ENCODE measurements at regions not wholly inside any gene's neighbourhood (a gene's known extent, or its start where the extent isn't known, plus 50 kb on each side); places are given as distances from the start of the nearest gene placed in this dataset.

DNA sequence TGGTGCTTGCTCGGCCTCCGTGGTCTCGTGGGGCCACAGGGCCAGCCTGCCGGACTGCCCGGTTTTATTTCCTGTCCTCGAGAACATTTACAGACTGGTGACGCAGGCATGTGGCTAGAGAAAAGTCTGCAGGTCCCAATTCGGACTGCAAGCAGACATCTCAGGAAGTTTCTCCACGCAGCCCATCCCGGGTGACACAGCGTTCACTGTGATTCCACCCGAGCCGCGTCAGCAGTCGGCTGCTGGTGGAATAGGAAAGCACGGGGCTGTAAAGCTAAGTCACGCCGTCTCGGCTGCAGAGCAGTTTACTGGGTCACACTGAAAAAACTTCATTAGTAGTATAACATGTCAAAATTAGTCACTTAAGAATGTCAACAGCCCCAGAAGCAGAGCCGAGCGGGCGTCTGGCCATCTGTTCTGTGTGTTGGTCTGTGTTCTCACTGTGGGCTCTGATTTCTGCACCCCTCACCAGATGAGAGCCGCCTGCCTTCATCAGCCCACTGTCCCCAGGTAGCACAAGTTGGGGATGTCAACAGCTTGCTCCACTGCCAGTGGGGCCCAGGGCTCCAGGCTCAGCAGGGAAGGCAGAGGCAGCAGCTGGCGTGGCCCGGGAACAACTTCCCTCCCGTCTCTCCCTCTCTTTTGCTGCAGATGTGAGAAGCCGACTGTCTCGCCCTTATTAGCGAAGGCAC, 363.7 kb downstream of the IRX2 start:
- DNase-seq, result no peak
- no peak overlapping the region for H3K27ac ChIP-seq (ENCODE audit: insufficient read depth, low read length, poor library complexity, severe bottlenecking)
- no peaks in the 10 kb centered on the region for H3K4me1 ChIP-seq (ENCODE audit: control insufficient read depth, insufficient read depth, low read length, poor library complexity, severe bottlenecking)
- no peaks in the 10 kb centered on the region for H3K9me3 ChIP-seq (ENCODE audit: control insufficient read depth, low read length)
- no peaks in the 10 kb centered on the region for H3K36me3 ChIP-seq (ENCODE audit: control insufficient read depth, insufficient read depth, low read length)
- no peaks in the 10 kb centered on the region for H3K27me3 ChIP-seq (replicated peaks; ENCODE audit: control insufficient read depth, insufficient read depth, low read length, poor library complexity, severe bottlenecking)
- H3K4me3 ChIP-seq (ENCODE audit: insufficient read depth, low read depth, low read length, poor library complexity, severe bottlenecking), result no peak overlapping the region

DNA sequence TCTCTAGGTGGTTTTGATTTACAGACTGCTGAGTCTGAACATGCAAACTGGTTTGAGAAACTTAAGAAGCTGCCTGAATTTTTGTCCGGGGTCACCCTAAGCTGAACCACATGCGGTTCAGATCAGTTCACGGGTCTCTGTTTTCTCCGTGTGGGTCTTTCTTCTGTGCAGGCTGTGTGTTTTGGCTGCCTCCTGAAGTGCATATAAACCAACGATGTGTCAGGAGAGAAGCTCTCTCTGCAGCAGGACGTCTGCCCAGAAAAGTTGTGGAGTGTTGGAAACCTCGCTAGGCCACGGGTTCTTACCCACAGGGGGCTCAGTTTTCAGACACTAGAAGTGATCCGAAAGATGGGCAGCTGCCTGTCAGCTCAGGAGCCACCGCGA, 364.2 kb downstream of the IRX2 start:
- Histone ChIP-seq H3K4me1 (ENCODE audit: control insufficient read depth, insufficient read depth, low read length, poor library complexity, severe bottlenecking) (no peaks in the 10 kb centered on the region), H3K4me3 (ENCODE audit: insufficient read depth, low read depth, low read length, poor library complexity, severe bottlenecking) (no peak overlapping the region), H3K27ac (ENCODE audit: insufficient read depth, low read length, poor library complexity, severe bottlenecking) (no peak overlapping the region), H3K9me3 (ENCODE audit: control insufficient read depth, low read length) (no peaks in the 10 kb centered on the region), H3K27me3 (replicated peaks; ENCODE audit: control insufficient read depth, insufficient read depth, low read length, poor library complexity, severe bottlenecking) (no peaks in the 10 kb centered on the region), H3K36me3 (ENCODE audit: control insufficient read depth, insufficient read depth, low read length) (no peaks in the 10 kb centered on the region)
- DNase-seq, result no peak

GRCh38 chr5:2385818-2386217, 365.7 kb downstream of the IRX2 start:
- no peak overlapping the region for H3K4me3 ChIP-seq (ENCODE audit: insufficient read depth, low read depth, low read length, poor library complexity, severe bottlenecking)
- no peak overlapping the region for H3K27ac ChIP-seq (ENCODE audit: insufficient read depth, low read length, poor library complexity, severe bottlenecking)
- no peaks in the 10 kb centered on the region for H3K36me3 ChIP-seq (ENCODE audit: control insufficient read depth, insufficient read depth, low read length)
- H3K4me1 ChIP-seq (ENCODE audit: control insufficient read depth, insufficient read depth, low read length, poor library complexity, severe bottlenecking), result no peaks in the 10 kb centered on the region
- no peak for DNase-seq
- H3K27me3 ChIP-seq (replicated peaks; ENCODE audit: control insufficient read depth, insufficient read depth, low read length, poor library complexity, severe bottlenecking), result no peaks in the 10 kb centered on the region
- no peaks in the 10 kb centered on the region for H3K9me3 ChIP-seq (ENCODE audit: control insufficient read depth, low read length)

GRCh38 chr5:2383698-2384065, 367.8 kb downstream of the IRX2 start:
- Histone ChIP-seq H3K9me3 (ENCODE audit: control insufficient read depth, low read length) (no peaks in the 10 kb centered on the region), H3K27me3 (replicated peaks; ENCODE audit: control insufficient read depth, insufficient read depth, low read length, poor library complexity, severe bottlenecking) (no peaks in the 10 kb centered on the region), H3K36me3 (ENCODE audit: control insufficient read depth, insufficient read depth, low read length) (no peaks in the 10 kb centered on the region), H3K4me3 (ENCODE audit: insufficient read depth, low read depth, low read length, poor library complexity, severe bottlenecking) (no peak overlapping the region), H3K4me1 (ENCODE audit: control insufficient read depth, insufficient read depth, low read length, poor library complexity, severe bottlenecking) (no peaks in the 10 kb centered on the region), H3K27ac (ENCODE audit: insufficient read depth, low read length, poor library complexity, severe bottlenecking) (no peak overlapping the region)
- no peak for DNase-seq

GRCh38 chr5:2382776-2383697, 368.4 kb downstream of the IRX2 start:
- H3K9me3 ChIP-seq (ENCODE audit: control insufficient read depth, low read length), result no peaks in the 10 kb centered on the region
- H3K27ac ChIP-seq (ENCODE audit: insufficient read depth, low read length, poor library complexity, severe bottlenecking), result no peak overlapping the region
- DNase-seq, result no peak
- H3K36me3 ChIP-seq (ENCODE audit: control insufficient read depth, insufficient read depth, low read length), result no peaks in the 10 kb centered on the region
- H3K4me3 ChIP-seq (ENCODE audit: insufficient read depth, low read depth, low read length, poor library complexity, severe bottlenecking), result no peak overlapping the region
- no peaks in the 10 kb centered on the region for H3K27me3 ChIP-seq (replicated peaks; ENCODE audit: control insufficient read depth, insufficient read depth, low read length, poor library complexity, severe bottlenecking)
- no peaks in the 10 kb centered on the region for H3K4me1 ChIP-seq (ENCODE audit: control insufficient read depth, insufficient read depth, low read length, poor library complexity, severe bottlenecking)

GRCh38 chr5:2381861-2382260, 369.6 kb downstream of the IRX2 start:
- H3K36me3 ChIP-seq (ENCODE audit: control insufficient read depth, insufficient read depth, low read length), result no peaks in the 10 kb centered on the region
- no peak overlapping the region for H3K4me3 ChIP-seq (ENCODE audit: insufficient read depth, low read depth, low read length, poor library complexity, severe bottlenecking)
- H3K27ac ChIP-seq (ENCODE audit: insufficient read depth, low read length, poor library complexity, severe bottlenecking), result no peak overlapping the region
- H3K4me1 ChIP-seq (ENCODE audit: control insufficient read depth, insufficient read depth, low read length, poor library complexity, severe bottlenecking), result no peaks in the 10 kb centered on the region
- no peaks in the 10 kb centered on the region for H3K9me3 ChIP-seq (ENCODE audit: control insufficient read depth, low read length)
- no peaks in the 10 kb centered on the region for H3K27me3 ChIP-seq (replicated peaks; ENCODE audit: control insufficient read depth, insufficient read depth, low read length, poor library complexity, severe bottlenecking)
- no peak for DNase-seq

- H3K4me3 ChIP-seq (ENCODE audit: insufficient read depth, low read depth, low read length, poor library complexity, severe bottlenecking), result no peak overlapping the region
- no peaks in the 10 kb centered on the region for H3K36me3 ChIP-seq (ENCODE audit: control insufficient read depth, insufficient read depth, low read length)
- H3K9me3 ChIP-seq (ENCODE audit: control insufficient read depth, low read length), result no peaks in the 10 kb centered on the region
- no peak overlapping the region for H3K27ac ChIP-seq (ENCODE audit: insufficient read depth, low read length, poor library complexity, severe bottlenecking)
- H3K27me3 ChIP-seq (replicated peaks; ENCODE audit: control insufficient read depth, insufficient read depth, low read length, poor library complexity, severe bottlenecking), result no peaks in the 10 kb centered on the region
- DNase-seq, result no peak
- no peaks in the 10 kb centered on the region for H3K4me1 ChIP-seq (ENCODE audit: control insufficient read depth, insufficient read depth, low read length, poor library complexity, severe bottlenecking)
Observed at GRCh38 chr5:2381070-2381469, 370.4 kb downstream of the IRX2 start.

- DNase-seq, result no peak
- H3K27ac ChIP-seq (ENCODE audit: insufficient read depth, low read length, poor library complexity, severe bottlenecking), result no peak overlapping the region
- H3K36me3 ChIP-seq (ENCODE audit: control insufficient read depth, insufficient read depth, low read length), result no peaks in the 10 kb centered on the region
- no peaks in the 10 kb centered on the region for H3K9me3 ChIP-seq (ENCODE audit: control insufficient read depth, low read length)
- no peaks in the 10 kb centered on the region for H3K27me3 ChIP-seq (replicated peaks; ENCODE audit: control insufficient read depth, insufficient read depth, low read length, poor library complexity, severe bottlenecking)
- H3K4me1 ChIP-seq (ENCODE audit: control insufficient read depth, insufficient read depth, low read length, poor library complexity, severe bottlenecking), result no peaks in the 10 kb centered on the region
- H3K4me3 ChIP-seq (ENCODE audit: insufficient read depth, low read depth, low read length, poor library complexity, severe bottlenecking), result no peak overlapping the region
Observed at GRCh38 chr5:2378976-2379375, 372.5 kb downstream of the IRX2 start.

- no peaks in the 10 kb centered on the region for H3K4me1 ChIP-seq (ENCODE audit: control insufficient read depth, insufficient read depth, low read length, poor library complexity, severe bottlenecking)
- no peak overlapping the region for H3K27ac ChIP-seq (ENCODE audit: insufficient read depth, low read length, poor library complexity, severe bottlenecking)
- no peak overlapping the region for H3K4me3 ChIP-seq (ENCODE audit: insufficient read depth, low read depth, low read length, poor library complexity, severe bottlenecking)
- DNase-seq, result no peak
- H3K36me3 ChIP-seq (ENCODE audit: control insufficient read depth, insufficient read depth, low read length), result no peaks in the 10 kb centered on the region
- H3K27me3 ChIP-seq (replicated peaks; ENCODE audit: control insufficient read depth, insufficient read depth, low read length, poor library complexity, severe bottlenecking), result no peaks in the 10 kb centered on the region
- H3K9me3 ChIP-seq (ENCODE audit: control insufficient read depth, low read length), result no peaks in the 10 kb centered on the region
Observed at GRCh38 chr5:2378108-2378507, 373.4 kb downstream of the IRX2 start.

GRCh38 chr5:2376486-2376885, 375.0 kb downstream of the IRX2 start:
- Histone ChIP-seq H3K27ac (ENCODE audit: insufficient read depth, low read length, poor library complexity, severe bottlenecking) (no peak overlapping the region), H3K9me3 (ENCODE audit: control insufficient read depth, low read length) (no peaks in the 10 kb centered on the region), H3K4me3 (ENCODE audit: insufficient read depth, low read depth, low read length, poor library complexity, severe bottlenecking) (no peak overlapping the region), H3K27me3 (replicated peaks; ENCODE audit: control insufficient read depth, insufficient read depth, low read length, poor library complexity, severe bottlenecking) (no peaks in the 10 kb centered on the region), H3K36me3 (ENCODE audit: control insufficient read depth, insufficient read depth, low read length) (no peaks in the 10 kb centered on the region), H3K4me1 (ENCODE audit: control insufficient read depth, insufficient read depth, low read length, poor library complexity, severe bottlenecking) (no peaks in the 10 kb centered on the region)
- DNase-seq, result no peak
